PFSK-1 (cell line): ENCODE measurements at regions not wholly inside any gene's neighbourhood (a gene's known extent, or its start where the extent isn't known, plus 50 kb on each side); places are given as distances from the start of the nearest gene placed in this dataset.

Experiments used
- FOXP2 ChIP-seq: optimal IDR thresholded peaks from 2 replicates; pipeline ENCODE3; 2011; ENCODE audit warnings: borderline replicate concordance, control low read depth, inconsistent platforms; ENCODE audit not compliant: insufficient read depth; ENCODE audit errors: extremely low read length, extremely low read depth
- POLR2AphosphoS5 ChIP-seq: IDR thresholded peaks from 2 replicates; pipeline ENCODE4 v1.6.1; 2012; ENCODE audit warnings: low read depth, mild to moderate bottlenecking, control low read depth, low read length, moderate library complexity
- SIN3A ChIP-seq: IDR thresholded peaks from 2 replicates; pipeline ENCODE4 v1.6.1; 2012; ENCODE audit warnings: mild to moderate bottlenecking, low read length, moderate library complexity, borderline replicate concordance; ENCODE audit not compliant: insufficient read depth
- TAF1 ChIP-seq: IDR thresholded peaks from 2 replicates; pipeline ENCODE4 v1.6.1; 2012; ENCODE audit warnings: low read length, control low read depth, borderline replicate concordance; ENCODE audit not compliant: insufficient read depth
- TF ChIP-seq, protein P1 (sequence below), 2 experiments: IDR thresholded peaks; 2 replicates each; pipeline versions ENCODE4 v1.6.1 to v1.8.0; 2011 to 2012; ENCODE audit warnings: low read depth in 2 of 2, low read length in 2 of 2, control low read depth in 1 of 2, inconsistent platforms in 1 of 2, mild to moderate bottlenecking in 1 of 2, moderate library complexity in 1 of 2; ENCODE audit not compliant: insufficient read depth in 1 of 2

DNA sequence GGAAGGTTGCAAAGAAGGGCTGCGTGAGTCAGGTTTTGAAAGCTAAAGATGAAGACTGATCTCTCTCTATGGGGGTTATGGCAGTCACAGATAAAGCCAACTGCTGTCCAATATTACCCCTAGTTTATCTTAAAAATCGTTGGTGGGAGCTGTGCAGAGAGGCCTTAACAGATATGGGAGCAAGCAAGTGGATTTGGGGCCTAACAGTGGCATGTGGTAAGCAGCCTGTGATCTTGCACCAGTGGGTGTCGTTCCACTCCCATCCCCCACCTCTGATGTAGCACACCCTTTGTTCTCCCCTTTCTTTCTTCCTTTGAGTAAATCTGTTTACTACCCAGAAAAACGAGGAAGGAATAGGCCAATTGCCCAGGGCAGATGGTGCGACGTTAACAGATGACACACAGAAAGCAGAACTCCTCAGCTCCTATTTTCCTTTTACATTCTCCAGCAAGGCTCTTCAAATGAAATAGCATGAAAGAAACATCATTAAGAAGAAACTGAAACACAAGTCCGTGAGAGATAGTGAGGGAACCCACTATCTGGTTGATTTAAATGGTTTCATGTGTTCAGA lies 274.1 kb upstream of the CITED2 start:
- TF ChIP-seq SIN3A (no peak), TAF1 (no peak), FOXP2 (no peak), POLR2AphosphoS5 (no peak)
- TF ChIP-seq, protein P1, sequence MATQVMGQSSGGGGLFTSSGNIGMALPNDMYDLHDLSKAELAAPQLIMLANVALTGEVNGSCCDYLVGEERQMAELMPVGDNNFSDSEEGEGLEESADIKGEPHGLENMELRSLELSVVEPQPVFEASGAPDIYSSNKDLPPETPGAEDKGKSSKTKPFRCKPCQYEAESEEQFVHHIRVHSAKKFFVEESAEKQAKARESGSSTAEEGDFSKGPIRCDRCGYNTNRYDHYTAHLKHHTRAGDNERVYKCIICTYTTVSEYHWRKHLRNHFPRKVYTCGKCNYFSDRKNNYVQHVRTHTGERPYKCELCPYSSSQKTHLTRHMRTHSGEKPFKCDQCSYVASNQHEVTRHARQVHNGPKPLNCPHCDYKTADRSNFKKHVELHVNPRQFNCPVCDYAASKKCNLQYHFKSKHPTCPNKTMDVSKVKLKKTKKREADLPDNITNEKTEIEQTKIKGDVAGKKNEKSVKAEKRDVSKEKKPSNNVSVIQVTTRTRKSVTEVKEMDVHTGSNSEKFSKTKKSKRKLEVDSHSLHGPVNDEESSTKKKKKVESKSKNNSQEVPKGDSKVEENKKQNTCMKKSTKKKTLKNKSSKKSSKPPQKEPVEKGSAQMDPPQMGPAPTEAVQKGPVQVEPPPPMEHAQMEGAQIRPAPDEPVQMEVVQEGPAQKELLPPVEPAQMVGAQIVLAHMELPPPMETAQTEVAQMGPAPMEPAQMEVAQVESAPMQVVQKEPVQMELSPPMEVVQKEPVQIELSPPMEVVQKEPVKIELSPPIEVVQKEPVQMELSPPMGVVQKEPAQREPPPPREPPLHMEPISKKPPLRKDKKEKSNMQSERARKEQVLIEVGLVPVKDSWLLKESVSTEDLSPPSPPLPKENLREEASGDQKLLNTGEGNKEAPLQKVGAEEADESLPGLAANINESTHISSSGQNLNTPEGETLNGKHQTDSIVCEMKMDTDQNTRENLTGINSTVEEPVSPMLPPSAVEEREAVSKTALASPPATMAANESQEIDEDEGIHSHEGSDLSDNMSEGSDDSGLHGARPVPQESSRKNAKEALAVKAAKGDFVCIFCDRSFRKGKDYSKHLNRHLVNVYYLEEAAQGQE (IDR thresholded peaks at IDR 0.05; ENCODE audit: insufficient read depth in 1 of 2, low read depth in 2 of 2, low read length in 2 of 2), result no peak

DNA sequence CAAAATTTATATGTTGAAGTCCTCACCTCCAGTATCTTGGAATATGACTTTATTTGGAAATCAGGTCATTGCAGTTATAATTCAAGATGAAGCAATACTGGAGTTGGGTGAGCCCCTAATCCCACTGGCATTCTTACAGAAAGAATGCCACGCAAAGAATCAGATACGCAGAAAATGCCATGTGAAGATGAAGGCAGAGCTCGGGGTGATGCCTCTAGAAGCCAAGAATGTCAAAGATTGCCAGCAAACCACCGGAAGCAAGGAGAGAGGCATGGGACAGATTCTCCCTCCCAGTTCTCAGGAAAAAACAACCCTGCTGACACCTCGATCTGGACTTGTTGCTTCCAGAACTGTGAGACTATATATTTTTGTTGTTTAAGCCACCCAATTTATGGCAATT lies 273.4 kb upstream of the CITED2 start:
- TF ChIP-seq, protein P1 (IDR thresholded peaks at IDR 0.05; ENCODE audit: insufficient read depth in 1 of 2, low read depth in 2 of 2, low read length in 2 of 2), result no peak
- TF ChIP-seq FOXP2 (no peak), SIN3A (no peak), TAF1 (no peak)

DNA sequence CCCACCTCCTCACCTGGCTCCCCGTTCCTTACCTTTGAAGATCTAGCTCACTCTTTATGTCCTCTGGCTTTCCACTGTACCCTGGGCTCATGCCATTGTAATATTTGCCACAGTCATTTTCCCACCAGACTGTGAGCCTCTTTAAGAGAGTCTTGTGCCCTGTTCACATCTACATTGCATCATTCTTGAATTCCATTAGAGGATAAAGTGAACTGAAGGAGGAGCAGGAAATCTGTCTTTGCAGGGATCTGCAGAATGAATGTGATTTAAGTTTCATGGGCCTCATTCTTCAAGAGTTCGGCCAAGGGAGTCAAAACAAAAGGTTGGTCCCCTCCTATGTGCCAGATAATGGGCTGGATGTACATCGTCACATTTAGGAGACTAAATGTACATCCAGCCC lies 272.6 kb upstream of the CITED2 start:
- no peak for TF ChIP-seq FOXP2
- TF ChIP-seq POLR2AphosphoS5, result no peak
- no peak for TF ChIP-seq SIN3A
- TF ChIP-seq, protein P1 (IDR thresholded peaks at IDR 0.05; ENCODE audit: insufficient read depth in 1 of 2, low read depth in 2 of 2, low read length in 2 of 2), result no peak
- no peak for TF ChIP-seq TAF1

DNA sequence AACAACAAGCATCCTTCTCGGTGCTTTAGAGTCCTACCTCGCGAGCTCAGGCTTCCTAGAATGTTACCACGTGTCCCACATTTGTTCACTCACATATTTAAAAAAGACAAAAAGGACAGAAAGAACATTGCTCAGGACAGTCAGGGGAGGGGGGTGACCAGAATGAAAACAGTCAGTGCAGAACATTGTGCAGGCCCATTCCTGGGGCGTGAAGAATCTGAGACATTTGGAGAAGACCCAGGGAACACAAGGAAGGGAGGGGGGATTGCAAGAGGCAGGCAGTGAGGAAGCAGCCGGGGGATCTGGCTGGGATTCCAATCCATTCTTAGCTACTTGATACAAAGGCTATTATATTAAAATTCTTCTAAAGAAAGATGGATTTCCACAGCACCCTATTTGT lies 270.4 kb upstream of the CITED2 start:
- TF ChIP-seq SIN3A, result no peak
- TF ChIP-seq POLR2AphosphoS5, result no peak
- TF ChIP-seq, protein P1 (IDR thresholded peaks at IDR 0.05; ENCODE audit: insufficient read depth in 1 of 2, low read depth in 2 of 2, low read length in 2 of 2), result no peak
- no peak for TF ChIP-seq TAF1
- no peak for TF ChIP-seq FOXP2

DNA sequence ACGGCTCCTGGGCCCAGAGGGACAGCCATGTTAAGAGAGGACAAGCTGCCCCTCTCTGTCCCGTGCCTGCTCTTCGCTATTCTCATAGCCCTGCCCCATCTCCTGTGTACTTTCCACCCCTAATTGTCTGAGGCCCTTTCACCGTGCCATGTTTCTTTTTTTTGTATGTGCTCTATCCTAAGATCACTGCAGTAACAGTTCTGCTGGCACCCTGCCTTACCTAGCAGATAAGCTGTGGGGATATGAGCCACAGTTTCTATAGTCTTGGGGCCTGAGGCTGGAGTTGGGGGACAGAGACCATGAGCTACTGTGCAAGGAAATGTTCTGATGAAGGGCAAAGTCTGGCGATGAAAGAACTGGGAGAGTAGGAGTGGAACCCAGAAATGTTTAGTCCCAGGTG lies 269.5 kb upstream of the CITED2 start:
- TF ChIP-seq SIN3A (no peak), TAF1 (no peak), POLR2AphosphoS5 (no peak), FOXP2 (no peak)
- TF ChIP-seq, protein P1 (IDR thresholded peaks at IDR 0.05; ENCODE audit: insufficient read depth in 1 of 2, low read depth in 2 of 2, low read length in 2 of 2), result no peak
